HG02852 (cell line): ENCODE measurements at regions not wholly inside any gene's neighbourhood (a gene's known extent, or its start where the extent isn't known, plus 50 kb on each side); places are given as distances from the start of the nearest gene placed in this dataset.
A peak's percentile ranks its signal among the peaks of the same experiment; 100 is the strongest.

Experiments
- ATAC-seq: cut with Tn5 transposase; IDR thresholded peaks from one replicate; pipeline ENCODE4 v1.9.1; 2021; ENCODE audit warnings: mild to moderate bottlenecking, moderate library complexity; ENCODE audit not compliant: unreplicated experiment

DNA sequence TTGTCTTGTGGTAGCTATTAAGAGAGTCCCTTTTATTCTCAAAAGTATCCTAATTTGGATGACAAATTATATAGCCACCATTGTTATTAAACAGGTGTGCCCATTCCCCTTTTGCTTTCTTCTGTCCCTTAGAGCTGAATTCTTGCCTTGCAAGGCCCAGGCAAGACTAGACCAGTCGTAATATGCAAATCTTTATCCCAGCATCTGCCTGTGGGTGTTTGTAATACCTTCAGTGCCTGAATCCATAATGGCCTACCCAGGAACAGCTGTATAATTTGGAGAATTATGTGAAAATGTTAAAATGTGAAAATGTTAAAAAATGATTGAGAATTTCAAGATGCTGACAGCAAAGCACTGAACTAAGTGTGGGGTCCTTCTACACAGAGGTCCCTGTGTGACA lies 403.0 kb upstream of the RBMS3 start:
- ATAC-seq: no peak

DNA sequence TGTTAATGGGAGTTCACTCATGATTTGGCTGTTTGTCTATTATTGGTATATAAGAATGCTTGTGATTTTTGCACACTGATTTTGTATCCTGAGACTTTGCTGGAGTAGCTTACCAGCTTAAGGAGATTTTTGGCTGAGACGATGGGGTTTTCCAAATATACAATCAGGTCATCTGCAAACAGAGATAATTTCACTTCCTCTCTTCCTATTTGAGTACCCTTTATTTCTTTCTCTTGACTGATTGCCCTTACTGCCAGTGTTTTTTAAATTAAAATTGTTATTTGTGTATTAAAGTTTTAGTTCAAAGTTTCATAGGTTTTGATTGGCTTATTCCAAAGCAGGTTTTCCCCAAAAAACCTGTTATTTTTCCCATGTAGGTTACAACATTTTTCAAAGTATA lies 390.5 kb upstream of the RBMS3 start:
- ATAC-seq: no peak

DNA sequence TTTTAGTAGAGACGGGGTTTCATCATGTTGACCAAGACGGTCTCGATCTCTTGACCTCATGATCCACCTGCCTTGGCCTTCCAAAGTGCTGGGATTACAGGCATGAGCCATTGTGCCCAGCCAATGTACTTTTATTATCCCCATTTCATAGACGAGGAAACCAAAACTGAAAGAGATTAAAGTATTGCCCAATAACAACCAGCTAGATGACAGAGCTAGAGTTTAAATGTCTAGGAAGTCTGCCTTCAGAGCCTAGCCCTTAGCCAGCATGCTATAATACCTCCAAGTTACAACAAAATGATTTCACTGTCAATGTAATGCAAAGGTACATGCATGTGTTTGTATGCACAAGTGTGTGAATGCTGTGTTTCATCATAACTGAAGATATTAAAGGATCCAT lies 389.4 kb upstream of the RBMS3 start:
- ATAC-seq: no peak

DNA sequence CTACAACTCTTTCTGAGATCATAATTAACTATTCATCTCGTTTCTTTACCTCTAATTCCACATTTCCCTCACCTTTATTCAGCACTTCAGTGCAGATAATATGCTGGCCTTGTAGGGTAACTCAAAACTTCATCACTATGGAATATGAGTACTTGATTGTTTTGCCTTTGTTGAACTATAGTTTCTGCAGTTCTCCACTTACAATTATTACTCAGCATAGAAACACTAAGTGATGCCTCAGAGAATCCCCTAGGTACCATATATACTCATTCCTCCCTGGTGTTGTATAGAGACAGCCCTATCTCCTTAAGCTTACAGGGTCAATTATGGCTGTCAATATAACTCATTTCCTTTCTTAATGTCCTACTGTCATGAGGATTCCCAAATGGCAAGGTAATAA lies 380.6 kb upstream of the RBMS3 start:
- no peak for ATAC-seq

DNA sequence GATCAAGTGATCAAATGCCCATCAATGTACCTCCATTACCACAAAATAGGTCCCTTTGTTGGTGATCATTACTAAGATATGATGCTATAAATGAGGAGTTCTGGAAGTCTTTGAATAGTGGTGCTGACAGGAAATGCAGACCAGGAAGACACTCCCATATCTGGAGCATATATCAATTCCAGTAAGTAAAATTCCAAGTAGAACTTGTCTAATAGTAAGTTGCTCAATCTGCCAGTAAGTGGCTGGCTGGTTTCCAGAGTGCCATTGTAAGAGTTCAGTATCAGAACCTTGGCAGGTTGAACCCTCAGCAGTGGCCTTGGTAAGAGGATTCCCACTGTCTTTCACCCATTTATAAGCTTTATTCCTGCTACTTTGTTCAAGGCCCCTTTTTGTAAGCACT lies 379.9 kb upstream of the RBMS3 start:
- ATAC-seq: no peak

DNA sequence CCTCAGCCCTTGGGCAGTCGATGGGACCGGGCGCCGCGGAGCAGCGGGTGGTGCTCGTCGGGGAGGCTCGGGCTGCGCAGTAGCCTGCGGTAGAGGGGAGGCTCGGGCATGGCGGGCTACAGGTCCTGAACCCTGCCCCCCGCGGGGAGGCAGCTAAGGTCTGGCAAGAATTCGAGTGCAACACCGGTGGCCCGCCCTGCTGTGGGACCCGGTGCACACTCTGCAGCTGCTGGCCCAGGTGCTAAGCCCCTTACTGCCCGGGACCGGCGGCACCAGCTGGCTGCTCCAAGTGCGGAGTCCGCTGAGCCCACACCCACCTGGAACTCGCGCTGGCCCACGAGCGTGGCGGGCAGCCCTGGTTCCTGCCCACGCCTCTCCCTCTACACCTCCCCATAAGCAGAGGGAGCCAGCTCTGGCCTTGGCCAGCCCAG lies 377.7 kb upstream of the RBMS3 start:
- ATAC-seq: no peak

DNA sequence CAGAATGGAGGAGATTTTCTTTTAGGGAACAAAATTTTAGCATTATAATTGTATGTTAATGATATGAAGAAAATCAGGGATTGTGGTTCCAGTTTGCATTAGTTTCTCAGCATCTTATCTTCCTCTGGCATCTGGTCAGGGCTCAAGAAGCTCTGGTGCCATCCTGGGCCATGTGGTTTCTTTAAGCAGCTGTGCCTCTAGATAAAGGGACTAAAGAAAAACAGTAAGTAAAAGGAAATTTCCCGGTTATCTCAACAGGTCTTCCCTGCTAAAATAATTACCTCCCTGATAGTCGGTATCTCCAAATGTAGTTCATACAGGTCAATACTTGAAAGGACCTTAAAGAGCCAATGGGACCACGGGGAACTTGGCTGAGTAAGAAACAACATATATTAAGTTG lies 375.1 kb upstream of the RBMS3 start:
- no peak for ATAC-seq

DNA sequence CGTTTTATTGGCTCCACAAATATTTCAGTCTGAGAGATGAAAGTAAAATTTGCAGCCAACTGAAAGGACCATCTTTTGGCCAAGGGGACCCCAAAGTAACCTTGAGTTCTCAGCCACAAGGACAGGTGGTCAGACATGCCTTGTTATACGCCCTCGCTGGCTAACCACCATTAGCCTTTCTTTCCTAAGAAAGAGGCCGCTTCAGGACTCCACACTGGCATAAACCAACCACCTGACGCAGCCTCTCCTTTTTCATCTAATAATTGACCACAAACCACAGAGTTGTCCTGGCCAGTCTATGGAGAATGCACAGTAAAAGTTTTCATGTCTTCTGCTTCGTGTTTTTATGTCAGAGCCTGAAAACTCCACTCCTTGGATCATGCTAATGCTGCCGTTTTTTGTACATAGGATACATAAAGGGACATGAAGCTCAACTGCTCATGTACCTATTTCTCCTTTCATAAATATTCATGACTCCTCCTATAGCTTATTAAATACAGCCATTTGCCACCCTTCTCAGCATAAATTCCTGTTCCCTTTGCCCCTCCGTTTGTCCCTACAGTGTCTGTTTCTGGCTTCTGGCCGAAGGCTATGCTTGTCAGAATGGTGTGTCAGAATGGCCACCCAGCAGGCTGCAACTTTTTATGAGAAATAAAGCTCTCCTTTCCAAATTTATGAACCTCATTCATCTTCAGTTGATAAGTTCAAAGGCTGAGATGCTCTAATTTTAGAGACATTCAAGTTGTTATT lies 374.1 kb upstream of the RBMS3 start:
- no peak for ATAC-seq

DNA sequence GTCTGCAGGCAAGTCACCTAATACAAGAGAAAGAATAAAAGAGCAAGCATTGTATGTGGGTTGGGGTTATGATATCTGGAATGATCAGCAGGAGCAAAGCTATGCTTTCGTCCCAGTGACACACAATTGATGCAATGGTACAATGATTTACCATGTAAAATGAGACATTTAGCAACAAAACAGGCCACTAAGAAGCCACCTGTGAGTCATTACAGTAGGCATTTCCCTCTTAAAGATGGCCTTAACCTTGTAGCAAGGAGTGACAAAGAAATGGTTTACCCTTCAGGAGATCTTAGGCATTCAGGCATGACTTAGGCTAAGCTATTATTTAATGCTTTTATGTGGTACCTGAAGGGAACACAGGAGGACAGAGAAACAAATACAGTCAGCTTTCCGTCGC lies 373.3 kb upstream of the RBMS3 start:
- no peak for ATAC-seq

DNA sequence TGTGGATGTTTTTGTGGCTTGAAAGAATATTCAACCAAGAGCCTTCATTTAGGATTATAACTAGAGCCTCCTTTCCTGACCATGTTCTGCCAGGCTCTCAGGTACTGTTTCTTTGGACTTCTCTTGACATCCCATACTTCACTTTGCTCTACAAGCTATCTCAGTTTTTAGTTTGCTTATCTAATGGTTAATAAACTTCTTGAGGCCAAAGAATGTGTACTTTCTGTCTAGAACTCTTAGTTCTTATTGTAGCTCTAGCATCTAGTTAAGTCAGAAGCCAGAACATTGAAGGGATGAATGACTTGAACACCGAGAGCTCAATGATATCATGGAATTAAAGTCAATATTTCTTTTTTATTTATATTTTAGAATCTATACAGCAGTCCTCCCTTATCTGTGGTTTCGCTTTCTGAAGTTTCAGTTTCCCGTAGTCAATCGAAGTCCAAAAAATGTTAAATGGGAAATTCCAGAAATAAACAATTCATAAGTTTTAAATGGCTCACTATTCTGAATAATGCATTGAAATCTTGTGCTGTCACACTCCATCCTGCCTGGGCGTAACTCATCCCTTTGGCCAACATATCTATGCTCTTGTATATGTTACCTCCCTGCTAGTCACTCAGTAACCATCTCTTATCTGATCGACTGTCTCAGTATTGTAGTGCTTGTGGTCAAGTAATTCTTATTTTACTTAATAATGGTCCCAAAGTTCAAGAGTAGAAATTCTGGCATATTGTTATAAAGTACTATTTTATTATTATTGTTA lies 368.6 kb upstream of the RBMS3 start:
- no peak for ATAC-seq

DNA sequence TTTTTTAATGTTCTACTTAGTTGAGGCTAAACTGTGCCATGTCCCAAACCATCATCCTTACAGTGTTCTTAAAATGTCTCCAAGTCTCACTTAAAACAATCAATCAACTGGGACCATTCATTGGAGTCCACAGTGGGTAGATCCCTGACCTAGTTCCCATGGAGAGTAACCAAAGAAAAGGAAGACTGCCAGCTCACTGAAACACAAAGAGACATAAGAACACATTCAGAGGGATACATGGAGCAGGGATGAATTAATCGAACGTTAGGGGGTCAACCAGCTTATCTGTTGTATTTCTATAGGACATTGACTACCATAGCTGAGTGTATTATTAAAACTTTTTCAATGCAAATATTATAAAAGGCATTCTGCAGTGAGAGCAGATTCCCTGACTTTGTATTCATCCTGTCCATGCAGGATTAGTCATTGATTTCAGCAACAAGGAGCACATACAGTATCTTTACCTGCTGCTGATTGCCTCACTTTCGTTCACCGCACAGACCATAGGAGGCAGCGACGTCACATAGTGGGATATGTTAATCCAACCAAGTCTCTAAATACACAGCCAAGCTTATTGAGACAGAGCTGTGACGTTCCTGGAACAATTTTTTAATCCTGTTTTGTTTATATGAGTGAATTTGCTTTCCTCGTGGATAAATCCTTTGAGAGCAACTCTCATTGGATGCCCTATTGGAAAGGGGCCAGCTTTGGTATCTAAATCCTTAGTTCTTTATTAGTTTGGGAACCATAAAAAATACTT lies 364.9 kb upstream of the RBMS3 start:
- no peak for ATAC-seq

DNA sequence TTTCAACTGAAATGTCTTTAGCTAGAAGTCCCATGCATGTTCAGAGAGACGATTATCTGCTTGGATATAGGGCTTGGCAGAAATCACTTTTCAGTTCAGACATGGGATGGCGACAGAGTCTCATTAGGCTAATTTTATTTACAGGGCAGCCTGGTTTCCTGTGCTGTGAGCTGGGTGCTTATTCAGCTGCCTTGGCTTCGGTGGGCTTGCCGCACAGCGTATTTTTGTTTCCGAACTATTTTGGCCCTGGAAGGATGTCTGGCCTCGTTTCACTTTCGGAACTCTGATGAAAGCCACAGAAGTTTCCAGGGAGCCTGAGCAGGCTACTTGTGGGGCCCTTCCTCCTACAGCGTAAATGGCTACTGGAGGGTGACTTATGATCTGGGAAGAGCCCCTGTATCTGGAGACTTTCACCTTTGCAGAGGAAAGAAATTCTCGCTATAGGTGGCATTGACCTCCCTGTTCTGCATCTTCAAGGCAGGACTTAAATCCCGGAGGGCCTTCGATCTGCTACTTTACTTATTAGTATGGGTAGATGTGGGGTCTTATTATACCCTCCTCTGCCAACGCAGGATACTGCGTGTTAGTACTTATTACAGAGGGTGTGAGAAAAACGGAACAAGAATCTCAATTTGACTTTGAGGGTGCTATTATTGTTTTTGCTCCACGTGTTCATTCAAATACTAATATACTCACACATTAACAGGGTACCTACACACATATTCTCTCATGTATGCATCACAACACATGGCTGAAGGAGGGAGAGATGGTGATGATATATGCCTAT lies 364.0 kb upstream of the RBMS3 start:
- peak; percentile 86 for ATAC-seq

DNA sequence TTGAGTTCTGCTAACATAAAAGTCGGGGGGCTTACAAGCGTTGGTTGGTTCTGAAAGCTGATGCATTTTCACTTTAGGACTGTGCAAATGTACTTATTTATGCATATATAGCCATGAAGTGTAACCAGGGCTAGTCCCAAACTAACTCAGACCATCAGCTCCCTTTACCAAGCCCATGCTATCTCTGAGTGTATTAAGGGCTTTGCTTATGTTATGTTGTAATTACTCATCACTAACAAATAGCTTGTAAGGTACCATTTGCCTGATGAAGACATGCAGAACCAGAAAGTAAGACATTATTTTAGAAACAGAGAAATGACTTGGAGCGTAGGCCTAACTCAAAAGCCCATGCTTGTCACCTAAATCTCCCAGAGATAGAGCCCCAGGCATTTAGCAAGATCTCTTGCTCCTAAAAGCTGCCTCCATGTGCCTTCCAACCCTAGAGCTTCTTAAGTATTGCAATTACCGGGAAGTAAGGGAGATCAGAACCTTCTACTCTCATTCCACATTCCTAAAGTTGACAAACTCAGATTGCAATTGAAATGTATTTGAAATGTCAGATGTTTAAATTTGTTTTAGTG lies 362.9 kb upstream of the RBMS3 start:
- no peak for ATAC-seq

DNA sequence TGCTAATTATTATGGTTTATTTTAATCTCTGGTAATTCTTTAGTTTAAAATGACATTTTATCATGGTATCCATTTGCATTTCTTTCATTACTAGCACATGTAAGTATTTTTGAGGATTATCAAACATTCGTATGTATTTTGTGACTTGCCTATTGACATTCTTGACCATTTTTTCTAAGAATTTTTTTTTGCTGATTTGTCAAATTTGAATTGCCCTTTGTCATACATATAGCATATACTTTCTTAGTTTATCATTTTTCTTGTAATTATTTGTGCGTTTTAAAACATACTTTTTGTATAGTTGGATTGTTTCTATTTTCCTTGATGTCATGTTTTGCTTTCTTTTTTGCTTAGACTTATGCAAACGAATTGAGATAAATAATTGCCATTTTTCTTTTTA lies 358.5 kb upstream of the RBMS3 start:
- no peak for ATAC-seq

DNA sequence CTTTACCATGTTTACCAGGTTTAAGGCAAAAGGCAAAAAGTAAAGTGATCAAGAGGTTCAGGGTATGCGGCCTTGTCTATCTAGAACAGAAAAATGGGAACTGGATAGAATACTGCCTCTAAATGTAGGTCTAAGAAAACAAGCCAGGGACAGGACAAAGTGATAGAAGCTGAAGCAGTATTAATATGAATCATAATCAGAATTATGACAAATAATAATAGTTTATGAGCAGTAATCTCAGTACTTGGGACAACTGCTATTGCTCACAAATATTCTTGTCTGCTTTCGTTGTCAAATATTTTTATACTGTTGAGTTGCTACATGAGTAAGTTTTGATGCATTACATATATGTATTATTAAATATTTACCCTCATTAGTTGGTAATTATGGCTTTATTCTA lies 356.9 kb upstream of the RBMS3 start:
- peak; percentile 63 for ATAC-seq

DNA sequence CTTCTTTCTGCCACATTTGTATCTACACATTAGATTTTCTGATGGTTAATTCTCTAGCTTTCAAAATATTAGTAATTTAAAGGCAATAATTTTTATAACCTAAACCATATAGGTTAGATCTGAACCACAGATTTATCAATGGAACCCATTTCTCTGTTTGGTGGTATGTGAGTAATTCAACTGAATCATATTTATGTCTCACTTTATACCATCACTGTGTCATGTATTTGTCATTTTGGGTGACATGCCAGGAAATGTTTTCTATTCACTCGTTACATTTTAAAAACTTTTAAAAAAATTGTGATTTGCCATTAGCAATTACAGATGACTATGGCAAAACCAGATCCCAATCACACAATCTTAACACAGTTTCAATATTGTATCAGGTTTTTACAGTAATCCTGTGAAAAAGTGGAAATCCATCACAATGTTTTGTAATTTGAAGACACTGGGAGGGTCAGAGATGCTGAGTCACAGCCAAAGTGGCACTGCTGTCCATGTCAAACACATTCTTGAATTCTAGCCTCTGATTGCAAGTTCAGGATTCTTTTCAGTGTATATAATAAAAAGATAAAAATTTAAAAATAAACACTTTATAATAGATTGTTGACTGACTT lies 356.0 kb upstream of the RBMS3 start:
- no peak for ATAC-seq

DNA sequence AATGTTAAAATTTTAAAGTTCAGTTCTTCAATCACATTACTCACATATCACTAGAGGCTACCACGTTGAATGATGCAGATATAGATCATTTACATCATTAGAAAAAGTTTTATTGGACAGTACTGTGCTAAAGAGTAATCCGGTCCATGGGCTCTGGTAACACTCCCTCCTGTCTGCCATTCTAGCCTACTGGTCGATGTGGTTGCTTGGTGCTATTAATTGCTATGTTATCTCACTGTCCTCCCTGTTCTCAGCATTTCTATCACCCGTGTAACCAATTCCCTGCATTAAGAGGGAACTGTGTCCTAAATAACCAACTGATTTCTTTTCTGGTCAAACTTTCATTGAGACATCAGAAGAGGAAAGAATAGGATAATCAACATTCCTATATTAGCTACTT lies 347.5 kb upstream of the RBMS3 start:
- no peak for ATAC-seq

DNA sequence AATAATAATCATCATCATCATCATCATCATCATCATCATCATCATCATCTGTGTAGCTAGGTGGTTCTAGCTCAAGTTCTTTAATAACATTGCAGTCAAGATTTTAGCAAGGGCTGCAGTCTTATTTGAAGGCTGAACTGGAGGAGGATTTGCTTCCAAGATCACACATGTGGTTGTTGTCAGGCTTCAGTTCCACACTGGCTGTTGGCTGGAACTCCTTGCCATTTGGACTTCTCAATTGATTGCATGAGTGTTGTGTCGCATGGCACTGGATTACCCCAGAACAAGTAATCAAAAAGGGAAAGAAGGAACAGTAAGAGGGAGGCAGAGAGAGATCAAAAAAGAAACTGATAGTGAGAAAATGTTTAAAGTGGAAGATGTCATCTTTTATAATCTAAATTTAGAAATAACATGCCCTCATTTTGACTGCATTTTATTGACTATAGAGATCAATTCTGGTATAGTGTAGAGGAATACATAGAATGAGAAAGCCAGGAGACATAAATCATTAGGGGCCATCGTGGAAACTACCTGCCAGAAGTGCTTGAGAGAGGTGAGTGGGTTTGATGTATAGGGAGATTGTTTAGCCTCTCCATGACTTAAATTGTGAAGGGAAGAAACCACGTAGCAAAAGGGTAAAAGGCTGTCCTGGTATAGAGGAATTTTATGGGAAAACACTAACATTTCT lies 346.6 kb upstream of the RBMS3 start:
- peak; percentile 42 for ATAC-seq

DNA sequence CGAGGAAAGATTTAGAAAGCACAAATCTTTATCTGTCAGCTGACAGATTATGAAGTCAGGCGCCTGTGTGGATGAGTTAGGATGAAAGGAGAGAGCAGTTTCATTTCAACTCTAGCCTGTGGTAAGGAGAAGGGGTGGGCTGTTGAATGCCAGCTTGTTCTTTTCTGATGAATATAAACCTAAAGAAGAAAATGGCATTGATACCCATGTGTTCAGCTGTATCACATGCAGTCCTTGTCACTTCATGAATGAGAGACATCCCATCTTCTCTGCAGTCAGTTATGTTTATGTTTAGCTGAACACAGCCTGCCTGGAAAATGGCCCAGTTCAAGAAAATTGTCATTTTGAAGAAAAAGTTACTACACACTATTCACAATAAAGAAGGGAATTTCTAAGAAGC lies 345.7 kb upstream of the RBMS3 start:
- ATAC-seq: peak; percentile 31

DNA sequence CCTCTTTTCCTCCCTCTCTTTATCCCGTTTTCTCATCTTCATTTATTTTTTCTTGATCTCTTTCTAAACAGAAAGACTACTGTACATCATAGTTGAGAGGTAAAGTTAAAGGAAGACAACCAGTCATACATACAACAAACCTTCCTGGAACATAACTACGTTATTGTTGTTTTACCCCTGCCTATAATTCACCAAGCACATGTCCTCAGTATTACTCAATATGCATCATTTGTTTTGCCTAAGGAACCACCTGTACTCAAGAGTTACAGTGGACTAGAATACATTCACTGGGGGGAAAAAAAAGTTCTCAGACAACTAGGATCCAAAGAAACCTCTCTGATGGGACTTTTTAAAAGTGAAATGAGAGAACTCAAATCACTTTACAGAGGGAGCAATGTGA lies 344.7 kb upstream of the RBMS3 start:
- ATAC-seq: no peak
